Fibroblast of lung (primary cell): ENCODE measurements at regions not wholly inside any gene's neighbourhood (a gene's known extent, or its start where the extent isn't known, plus 50 kb on each side); places are given as distances from the start of the nearest gene placed in this dataset.

Source experiments
- DNase-seq, 2 donors: peaks; one replicate each; pipeline versions ENCODE4 v3.0.0 to v3.0.0-alpha.2; 2010; ENCODE audit warnings: low read depth in 2 of 2
- H2AFZ ChIP-seq: 2 replicates; pipeline ENCODE4 v1.5.1; 2012; ENCODE audit warnings: low read length, control low read depth, inconsistent platforms
- H3K27ac ChIP-seq: 2 replicates; pipeline ENCODE4 v1.5.1; 2011; ENCODE audit warnings: low read length, control low read depth; ENCODE audit not compliant: insufficient read depth
- H3K27me3 ChIP-seq: 2 replicates; pipeline ENCODE4 v1.5.1; 2011; ENCODE audit warnings: mild to moderate bottlenecking, low read length; ENCODE audit not compliant: control insufficient read depth, insufficient read depth
- H3K36me3 ChIP-seq: 2 replicates; pipeline ENCODE4 v1.5.1; 2011; ENCODE audit warnings: low read length; ENCODE audit not compliant: control insufficient read depth, insufficient read depth
- H3K4me1 ChIP-seq: 2 replicates; pipeline ENCODE4 v1.5.1; 2011; ENCODE audit warnings: low read length; ENCODE audit not compliant: control insufficient read depth, insufficient read depth; ENCODE audit errors: extremely low read depth
- H3K4me2 ChIP-seq: 2 replicates; pipeline ENCODE4 v1.5.1; 2011; ENCODE audit warnings: low read length, control low read depth; ENCODE audit not compliant: insufficient read depth; ENCODE audit errors: extremely low read depth
- H3K4me3 ChIP-seq, 4 experiments: fragments of 200-600 bp in 1 of 4; sonication (generic) in 1 of 4; replicated peaks in 1 of 4; 2 replicates each; pipeline ENCODE4 v1.5.1; 2011 to 2016; ENCODE audit warnings: low read length in 4 of 4, low read depth in 3 of 4, mild to moderate bottlenecking in 3 of 4, control low read depth in 2 of 4, inconsistent platforms in 1 of 4, mixed read lengths in 1 of 4; ENCODE audit not compliant: insufficient read depth in 1 of 4; ENCODE audit errors: control extremely low read depth in 1 of 4
- H3K79me2 ChIP-seq: 2 replicates; pipeline ENCODE4 v1.5.1; 2012; ENCODE audit warnings: mild to moderate bottlenecking, low read length, inconsistent platforms; ENCODE audit not compliant: control insufficient read depth, insufficient read depth
- H3K9ac ChIP-seq: 2 replicates; pipeline ENCODE4 v1.5.1; 2011; ENCODE audit warnings: mild to moderate bottlenecking, low read length, control low read depth; ENCODE audit not compliant: insufficient read depth
- H3K9me3 ChIP-seq: 2 replicates; pipeline ENCODE4 v1.5.1; 2012; ENCODE audit warnings: low read depth, low read length; ENCODE audit not compliant: control insufficient read depth, insufficient read depth
- H4K20me1 ChIP-seq: 2 replicates; pipeline ENCODE4 v1.5.1; 2011; ENCODE audit warnings: low read length; ENCODE audit not compliant: control insufficient read depth, insufficient read depth; ENCODE audit errors: extremely low read depth
- CTCF ChIP-seq, 2 donors: IDR thresholded peaks in 1 of 2; conservative IDR thresholded peaks in 1 of 2; 1 replicate in 1 of 2; 2 replicates in 1 of 2; pipeline ENCODE4 v1.5.1; 2011 to 2012; ENCODE audit warnings: low read length in 2 of 2, control low read depth in 1 of 2, inconsistent platforms in 1 of 2, low read depth in 1 of 2, mild to moderate bottlenecking in 1 of 2
- EZH2 ChIP-seq: IDR thresholded peaks from 2 replicates; pipeline ENCODE4 v1.5.1; 2012; ENCODE audit warnings: low read length, control low read depth, mild to moderate bottlenecking; ENCODE audit errors: missing control alignments

- Histone ChIP-seq H3K4me1 (no peaks in the 10 kb centered on the region), H3K4me2 (no peak overlapping the region), H3K9me3 (no peaks in the 10 kb centered on the region), H3K27me3 (peaks cover 7% of the 10 kb centered on the region), H3K4me3 (no peak overlapping the region), H3K36me3 (no peaks in the 10 kb centered on the region), H4K20me1 (no peaks in the 10 kb centered on the region), H3K79me2 (no peaks in the 10 kb centered on the region), H3K27ac (no peak overlapping the region), H2AFZ (no peak overlapping the region), H3K9ac (no peak overlapping the region)
- DNase-seq, result no peak
- TF ChIP-seq CTCF (conservative IDR thresholded peaks at IDR 0.05 in 1 of 2, IDR thresholded peaks at IDR 0.05 in 1 of 2; ENCODE audit: low read depth in 1 of 2, low read length in 2 of 2) (no peak), EZH2 (no peak)
These were observed 105.1 kb upstream of the TNPO1 start for GRCh38 chr5:72711351-72711750.

- Histone ChIP-seq H3K4me1 (no peaks in the 10 kb centered on the region), H2AFZ (no peak overlapping the region), H3K9ac (no peak overlapping the region), H3K79me2 (no peaks in the 10 kb centered on the region), H3K4me2 (no peak overlapping the region), H3K36me3 (no peaks in the 10 kb centered on the region), H3K27ac (no peak overlapping the region), H4K20me1 (no peaks in the 10 kb centered on the region), H3K9me3 (no peaks in the 10 kb centered on the region), H3K4me3 (no peak overlapping the region), H3K27me3 (peaks cover 7% of the 10 kb centered on the region)
- DNase-seq, result no peak
- TF ChIP-seq CTCF (conservative IDR thresholded peaks at IDR 0.05 in 1 of 2, IDR thresholded peaks at IDR 0.05 in 1 of 2; ENCODE audit: low read depth in 1 of 2, low read length in 2 of 2), result no peak
- no peak for TF ChIP-seq EZH2
These were observed 107.1 kb upstream of the TNPO1 start for GRCh38 chr5:72709341-72709740.

GRCh38 chr5:72705178-72705577 is 111.3 kb upstream of the TNPO1 start:
- TF ChIP-seq EZH2, result no peak
- TF ChIP-seq CTCF (conservative IDR thresholded peaks at IDR 0.05 in 1 of 2, IDR thresholded peaks at IDR 0.05 in 1 of 2; ENCODE audit: low read depth in 1 of 2, low read length in 2 of 2), result no peak
- no peaks in the 10 kb centered on the region for H3K4me1 ChIP-seq
- no peak overlapping the region for H3K4me3 ChIP-seq

More at GRCh38 chr5:72705178-72705577, 111.3 kb upstream of the TNPO1 start:
- Histone ChIP-seq H3K27me3 (peaks cover 5% of the 10 kb centered on the region), H3K27ac (no peak overlapping the region), H3K9ac (no peak overlapping the region), H2AFZ (no peak overlapping the region), H3K4me2 (no peak overlapping the region), H3K9me3 (no peaks in the 10 kb centered on the region), H4K20me1 (no peaks in the 10 kb centered on the region), H3K79me2 (no peaks in the 10 kb centered on the region), H3K36me3 (no peaks in the 10 kb centered on the region)
- no peak for DNase-seq
